Gastrocnemius medialis (tissue), 4 donors: ENCODE measurements at regions not wholly inside any gene's neighbourhood (a gene's known extent, or its start where the extent isn't known, plus 50 kb on each side); places are given as distances from the start of the nearest gene placed in this dataset.

Experiments used
- ATAC-seq, 2 donors: fragments of 150-250 bp; one replicate each; pipeline ENCODE4 v1.9.1; 2016
- DNase-seq, 2 donors: peaks; one replicate each; pipeline ENCODE4 v3.0.0-alpha.2; 2019
- H3K27ac ChIP-seq, 4 donors: fragments of 200-600 bp; sonication (generic); 1 replicate in 1 of 4; 2 replicates in 3 of 4; pipeline ENCODE4 v1.5.1; 2016 to 2018; ENCODE audit warnings: mild to moderate bottlenecking in 2 of 4, moderate library complexity in 1 of 4
- H3K27me3 ChIP-seq, 3 donors: fragments of 200-600 bp; sonication (generic) in 2 of 3; 1 replicate in 1 of 3; 2 replicates in 2 of 3; pipeline versions ENCODE4 v1.5.1 to v1.6.0; 2016 to 2019; ENCODE audit warnings: mild to moderate bottlenecking in 1 of 3, moderate library complexity in 1 of 3
- H3K36me3 ChIP-seq, 2 donors: fragments of 200-600 bp; sonication (generic) in 1 of 2; one replicate each; pipeline ENCODE4 v1.5.1; 2017 to 2018
- H3K4me1 ChIP-seq, 2 donors: fragments of 200-600 bp; sonication (generic) in 1 of 2; one replicate each; pipeline ENCODE4 v1.5.1; 2016 to 2017; ENCODE audit warnings: mild to moderate bottlenecking in 2 of 2
- H3K4me3 ChIP-seq, 4 donors: fragments of 200-600 bp; sonication (generic) in 3 of 4; 1 replicate in 1 of 4; 2 replicates in 3 of 4; pipeline ENCODE4 v1.5.1; 2016 to 2019; ENCODE audit warnings: mild to moderate bottlenecking in 2 of 4
- H3K9me3 ChIP-seq, 3 donors: fragments of 200-600 bp; sonication (generic) in 2 of 3; 1 replicate in 1 of 3; 2 replicates in 2 of 3; pipeline ENCODE4 v1.5.1; 2016 to 2019
- CTCF ChIP-seq, 5 experiments: fragments of 450-650 bp in 3 of 5; fragments of 200-600 bp in 2 of 5; sonication (generic) in 2 of 5; IDR thresholded peaks in 4 of 5; conservative IDR thresholded peaks in 1 of 5; 1 replicate in 4 of 5; 2 replicates in 1 of 5; pipeline ENCODE4 v1.5.1; 2016 to 2019; ENCODE audit warnings: antibody characterized with exemption in 5 of 5, mild to moderate bottlenecking in 3 of 5, moderate library complexity in 3 of 5
- POLR2A ChIP-seq, 2 donors: fragments of 450-650 bp; IDR thresholded peaks; one replicate each; pipeline ENCODE4 v1.6.1; 2017; ENCODE audit warnings: antibody characterized with exemption in 2 of 2, mild to moderate bottlenecking in 2 of 2, moderate library complexity in 2 of 2
- in situ Hi-C, 4 donors: fragments of 200-750 bp; cut with MboI; loops; one replicate each; pipeline versions ENCODE4 v1.15.0 to v1.8.0; 2017; ENCODE audit warnings: low sequenced_read_pairs in 4 of 4
- intact Hi-C: fragments of 100-400 bp; cut with DNase I; formaldehyde crosslinking; loops from one replicate; pipeline ENCODE4 v1.15.1; 2023; ENCODE audit warnings: low total_unique reads

- Histone ChIP-seq H3K27ac (no peak overlapping the region), H3K9me3 (no peaks in the 10 kb centered on the region), H3K4me1 (no peaks in the 10 kb centered on the region), H3K36me3 (no peaks in the 10 kb centered on the region), H3K27me3 (no peaks in the 10 kb centered on the region), H3K4me3 (no peak overlapping the region)
- intact Hi-C loops (no loop called here), in situ Hi-C loops (no loop called here)
- TF ChIP-seq CTCF (IDR thresholded peaks at IDR 0.05 in 4 of 5, conservative IDR thresholded peaks at IDR 0.05 in 1 of 5) (no peak), POLR2A (IDR thresholded peaks at IDR 0.05) (no peak)
- DNase-seq: no peak
- ATAC-seq: no peak
Measured at GRCh38 chr14:96660667-96661066, 136.5 kb upstream of the VRK1 start.

GRCh38 chr14:96661244-96661969 lies 135.8 kb upstream of the VRK1 start:
- Histone ChIP-seq H3K27me3 (no peaks in the 10 kb centered on the region), H3K4me3 (no peak overlapping the region), H3K9me3 (no peaks in the 10 kb centered on the region), H3K4me1 (no peaks in the 10 kb centered on the region), H3K27ac (no peak overlapping the region), H3K36me3 (no peaks in the 10 kb centered on the region)
- DNase-seq: no peak
- intact Hi-C loops: no loop called here
- no peak for ATAC-seq
- TF ChIP-seq CTCF (IDR thresholded peaks at IDR 0.05 in 4 of 5, conservative IDR thresholded peaks at IDR 0.05 in 1 of 5): no peak
- no peak for TF ChIP-seq POLR2A (IDR thresholded peaks at IDR 0.05)
- in situ Hi-C loops: no loop called here

DNA sequence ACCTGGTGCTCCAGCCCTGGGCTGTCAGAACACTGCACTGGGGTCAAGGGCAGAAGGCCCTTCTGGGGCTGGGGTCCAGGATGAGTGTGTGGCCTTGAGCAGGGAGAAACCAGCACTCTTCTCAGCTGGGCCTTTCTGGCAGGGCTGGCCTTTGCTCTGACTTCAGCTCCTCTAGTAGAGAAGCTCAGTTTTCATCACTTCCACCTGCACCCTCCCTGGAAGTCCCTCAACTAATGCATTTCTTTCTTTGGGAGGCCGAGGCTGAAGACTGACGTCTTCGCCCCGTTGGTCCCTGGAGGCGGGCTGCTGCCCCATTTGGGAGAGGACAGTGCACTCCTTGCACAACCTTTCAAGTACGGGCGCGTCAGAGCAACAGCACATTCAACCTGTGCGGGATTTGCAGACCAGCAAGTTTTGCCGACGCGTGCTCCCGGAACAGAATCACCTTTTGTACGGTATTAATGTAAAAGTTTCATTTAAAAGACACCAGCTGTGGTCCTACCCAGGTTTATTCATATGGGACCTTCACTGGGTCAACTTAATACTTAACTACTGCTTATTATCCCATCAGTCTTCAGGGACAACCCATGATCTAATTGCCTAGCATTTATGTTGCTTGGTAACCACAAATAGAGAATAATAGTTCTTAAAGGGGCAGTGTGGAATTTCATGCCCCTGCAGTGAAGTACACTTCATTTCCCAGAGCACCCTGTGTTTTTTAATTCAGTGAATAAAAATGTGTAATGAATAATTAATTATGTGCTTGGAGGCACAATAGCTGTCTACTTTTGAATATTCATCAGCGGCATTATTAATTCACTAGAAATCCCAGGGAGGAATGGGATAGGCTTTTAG lies 134.8 kb upstream of the VRK1 start:
- Histone ChIP-seq H3K4me3 (no peak overlapping the region), H3K36me3 (no peaks in the 10 kb centered on the region), H3K9me3 (no peaks in the 10 kb centered on the region), H3K27me3 (no peaks in the 10 kb centered on the region), H3K27ac (no peak overlapping the region), H3K4me1 (no peaks in the 10 kb centered on the region)
- in situ Hi-C loops (no loop called here), intact Hi-C loops (no loop called here)
- no peak for ATAC-seq
- TF ChIP-seq POLR2A (IDR thresholded peaks at IDR 0.05) (no peak), CTCF (IDR thresholded peaks at IDR 0.05 in 4 of 5, conservative IDR thresholded peaks at IDR 0.05 in 1 of 5) (no peak)
- DNase-seq: no peak

DNA sequence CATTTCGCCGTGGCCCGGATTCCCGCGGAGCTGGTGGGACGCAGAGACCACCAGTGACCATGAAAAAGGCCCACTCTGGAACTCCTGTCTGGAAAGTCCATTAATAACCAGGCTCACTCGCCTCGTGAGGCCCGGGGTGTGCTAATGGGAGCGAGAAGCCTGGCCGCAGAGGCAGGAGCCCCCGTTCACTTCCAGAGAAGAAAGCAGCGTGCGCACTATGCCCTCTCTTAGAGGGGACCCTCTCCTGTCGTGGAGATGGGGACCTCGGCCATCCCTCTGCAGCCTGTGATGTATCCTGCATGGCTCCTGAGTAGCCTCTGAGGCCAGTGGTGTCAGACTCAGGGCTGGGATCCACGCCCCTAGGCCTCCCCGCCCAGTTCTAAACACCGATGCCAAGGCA lies 134.1 kb upstream of the VRK1 start:
- H3K27me3 ChIP-seq: no peaks in the 10 kb centered on the region
- TF ChIP-seq POLR2A (IDR thresholded peaks at IDR 0.05) (no peak), CTCF (IDR thresholded peaks at IDR 0.05 in 4 of 5, conservative IDR thresholded peaks at IDR 0.05 in 1 of 5) (no peak)
- H3K9me3 ChIP-seq: no peaks in the 10 kb centered on the region
- H3K4me1 ChIP-seq: no peaks in the 10 kb centered on the region
- H3K27ac ChIP-seq: no peak overlapping the region
- H3K4me3 ChIP-seq: no peak overlapping the region
- in situ Hi-C loops: no loop called here
- DNase-seq: no peak
- H3K36me3 ChIP-seq: no peaks in the 10 kb centered on the region
- intact Hi-C loops: no loop called here
- ATAC-seq: no peak
